NCI-H82 treated with DMSO at 0.1 percent for 48 hours (cell line): ENCODE measurements at regions not wholly inside any gene's neighbourhood (a gene's known extent, or its start where the extent isn't known, plus 50 kb on each side); places are given as distances from the start of the nearest gene placed in this dataset.

Experiments used
- DNase-seq: peaks from one replicate; lab custom pipeline; 2025; ENCODE audit not compliant: unreplicated experiment; lab: John Stamatoyannopoulos, UW

DNA sequence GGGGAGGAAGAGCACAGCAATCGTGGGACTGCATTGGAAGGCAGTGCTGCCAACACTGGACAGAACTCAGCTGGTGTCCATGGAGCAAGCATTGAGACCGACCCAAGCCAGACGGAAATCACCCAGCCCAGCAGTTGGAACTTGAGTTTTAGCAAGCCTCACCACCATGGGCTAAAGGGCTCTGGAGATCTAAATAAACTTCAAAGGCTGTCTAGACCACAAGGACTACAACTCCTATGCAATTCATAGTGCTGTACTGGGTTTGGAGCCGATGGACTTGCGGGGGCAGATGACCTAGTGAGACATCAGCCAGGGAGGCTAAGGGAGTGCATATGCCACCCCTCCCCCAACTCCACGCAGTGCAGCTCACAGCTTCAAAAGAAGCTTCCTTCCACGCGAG, 243.6 kb upstream of the SLC39A10 start:
- no peak for DNase-seq

DNA sequence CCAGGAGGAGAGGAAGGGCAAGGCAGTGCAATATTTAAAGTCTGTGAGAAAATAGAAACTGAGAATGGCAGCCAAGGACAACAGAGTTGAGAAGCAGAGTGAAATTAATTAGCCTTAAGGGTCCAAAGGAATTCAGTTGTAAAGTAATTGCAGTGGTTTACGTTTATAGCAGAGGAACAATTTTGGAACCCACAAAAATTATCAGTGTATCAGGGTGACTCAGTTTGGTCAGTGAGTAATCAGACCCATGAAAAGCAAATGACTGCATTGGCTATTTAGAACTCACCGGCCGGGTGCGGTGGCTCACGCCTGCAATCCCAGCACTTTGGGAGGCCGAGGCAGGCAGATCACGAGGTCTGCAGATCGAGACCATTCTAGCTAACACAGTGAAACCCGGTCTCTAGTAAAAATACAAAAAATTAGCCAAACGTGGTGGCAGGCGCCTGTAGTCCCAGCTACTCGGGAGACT, 245.8 kb upstream of the SLC39A10 start:
- DNase-seq = no peak

DNA sequence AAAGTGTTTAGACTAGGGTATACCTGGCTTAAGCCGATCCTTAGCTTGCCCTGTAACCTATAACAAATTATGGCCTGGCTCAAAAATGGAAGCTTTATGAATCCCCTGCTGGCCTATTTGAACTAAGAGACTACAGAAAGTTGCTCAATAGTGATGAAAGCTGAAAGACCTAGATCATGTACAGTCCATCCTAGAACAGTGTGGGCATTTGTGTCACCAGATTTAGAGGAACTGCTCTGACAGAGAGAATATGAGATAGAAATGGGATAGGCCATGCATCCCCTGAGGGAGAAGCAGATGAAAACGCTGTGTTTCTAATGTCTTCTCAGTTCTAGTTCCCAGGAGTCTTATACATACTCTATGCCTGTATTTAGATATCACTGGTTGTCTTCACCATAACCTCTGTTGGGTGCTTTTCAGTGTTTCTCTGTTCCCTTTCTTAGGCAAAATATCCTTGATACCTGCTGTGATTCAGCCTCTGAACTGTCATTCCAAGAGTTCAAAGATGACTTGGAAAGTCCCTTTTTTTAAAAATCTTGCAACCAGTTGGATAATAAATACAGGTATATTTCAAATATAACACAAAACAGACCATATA, 246.9 kb upstream of the SLC39A10 start:
- DNase-seq = no peak

DNA sequence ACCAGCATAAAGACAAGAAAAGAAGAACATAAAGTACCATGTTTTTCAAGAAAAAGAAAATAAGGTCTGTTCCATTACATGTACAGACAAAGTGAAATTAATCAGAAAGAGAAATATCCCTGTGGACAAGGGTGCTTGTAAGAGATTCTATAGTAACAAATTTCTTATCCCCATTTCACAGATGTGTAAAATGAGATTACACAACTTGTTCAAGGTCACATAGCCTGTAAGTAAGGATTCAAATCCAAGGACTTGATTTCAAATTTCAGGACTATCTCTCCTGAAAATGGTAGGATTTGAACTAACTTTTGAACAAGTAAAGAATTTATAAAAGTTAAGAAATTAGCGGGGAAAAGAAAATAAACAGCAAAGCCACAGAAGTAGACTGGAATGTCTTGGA, 248.2 kb upstream of the SLC39A10 start:
- DNase-seq = no peak

DNA sequence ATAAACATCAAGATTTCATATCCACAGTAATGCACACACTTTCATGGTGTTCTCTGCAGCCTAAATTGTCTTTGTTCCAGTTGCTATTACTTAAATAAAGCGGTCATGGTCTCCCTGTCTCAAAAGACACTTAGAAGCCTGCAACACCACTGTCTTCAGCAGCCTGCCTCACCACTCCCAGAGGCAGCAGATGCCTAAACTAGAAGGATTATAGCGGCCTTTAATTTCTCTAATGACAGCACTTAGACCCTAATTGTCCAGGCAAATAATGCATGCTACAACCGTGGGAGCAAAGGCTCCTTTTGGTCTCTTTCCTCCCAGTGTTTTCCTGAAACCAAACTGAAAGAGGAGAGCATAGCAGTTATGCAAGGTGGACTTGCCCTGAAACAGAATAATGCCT, 248.8 kb upstream of the SLC39A10 start:
- peak; percentile 69 for DNase-seq

DNA sequence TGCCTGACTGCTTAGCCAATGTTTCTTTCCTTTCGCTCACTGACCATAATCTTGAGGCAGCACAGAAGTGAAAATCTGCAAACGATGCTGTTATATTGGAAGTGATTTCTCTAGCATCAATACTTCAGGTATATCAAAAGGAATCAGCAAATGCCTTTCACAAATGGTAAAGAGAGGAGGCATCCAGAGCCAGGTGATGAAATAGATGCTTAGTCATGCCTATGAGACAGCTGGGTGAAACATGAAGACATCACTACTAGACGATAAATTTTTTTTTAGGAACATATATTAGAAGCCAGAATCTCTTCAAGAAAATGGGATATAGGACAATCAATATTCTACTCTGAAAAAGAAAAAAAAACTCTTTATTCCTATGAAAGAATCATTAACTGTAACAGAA, 249.2 kb upstream of the SLC39A10 start:
- no peak for DNase-seq

DNA sequence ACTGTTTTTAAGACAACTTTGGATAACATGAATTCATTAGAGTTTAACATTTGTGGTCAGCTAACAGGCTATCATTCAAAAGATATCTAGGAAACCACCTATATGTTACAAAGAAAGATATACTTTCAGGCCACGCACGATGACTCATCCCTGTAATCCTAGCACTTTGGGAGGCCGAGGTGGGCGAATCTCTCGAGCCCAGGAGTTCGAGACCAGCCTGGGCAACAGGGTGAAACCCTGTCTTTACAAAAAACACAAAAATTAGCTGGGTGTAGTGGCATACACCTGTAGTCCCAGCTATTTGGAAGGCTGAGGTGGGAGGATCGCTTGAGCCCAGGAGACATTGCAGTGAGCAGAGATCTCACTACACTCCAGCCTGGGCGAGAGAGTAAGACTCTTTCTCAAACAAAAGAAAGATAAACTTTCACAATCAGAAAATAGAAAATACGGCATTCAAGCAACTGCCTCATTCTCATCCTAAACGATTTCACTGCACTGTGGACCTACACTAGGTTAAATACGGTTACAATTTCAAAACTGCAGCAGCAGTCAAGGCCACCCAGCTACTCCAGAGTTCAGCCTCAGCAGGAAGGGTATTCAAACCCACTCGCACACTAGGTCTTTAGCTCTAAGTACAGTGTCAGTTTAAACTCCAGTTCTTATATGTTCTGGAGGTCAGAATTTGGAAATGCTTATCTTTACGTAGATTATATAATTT, 250.0 kb upstream of the SLC39A10 start:
- no peak for DNase-seq

DNA sequence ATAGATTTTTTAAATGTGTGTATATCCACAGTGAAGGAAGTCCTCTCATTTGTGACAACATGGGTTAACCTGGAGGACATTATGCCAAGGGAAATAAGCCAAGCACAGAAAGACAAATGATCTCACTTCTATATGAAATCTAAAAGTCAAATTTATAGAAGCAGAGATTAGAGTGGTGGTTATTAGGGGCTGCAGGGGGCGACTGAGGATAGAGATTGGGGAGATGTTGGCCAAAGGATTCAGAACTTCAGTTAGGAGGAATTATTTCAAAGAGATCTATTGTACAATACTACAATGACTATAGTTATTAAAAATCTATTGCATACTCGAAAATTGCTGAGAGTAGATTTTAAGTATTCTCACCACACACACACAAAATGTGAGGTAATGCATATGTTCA, 252.4 kb upstream of the SLC39A10 start:
- no peak for DNase-seq

DNA sequence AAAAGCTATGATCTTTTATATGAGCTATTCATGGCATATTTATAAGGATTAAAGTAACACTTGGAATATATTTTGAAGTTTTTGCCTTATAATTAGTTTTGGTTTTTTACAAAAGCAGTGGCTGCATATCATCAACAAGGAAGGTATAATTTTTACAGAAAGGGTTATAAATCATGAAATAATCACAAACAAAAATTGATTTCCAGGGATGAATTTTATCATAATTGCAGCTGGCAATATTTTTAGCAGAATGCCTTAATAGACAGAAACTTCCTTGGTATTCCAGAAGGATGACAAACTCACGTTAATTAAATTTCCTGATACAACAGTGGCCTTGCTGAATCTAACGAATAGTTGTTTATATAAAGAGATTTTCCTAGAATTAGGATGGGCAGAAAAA, 260.5 kb upstream of the SLC39A10 start:
- no peak for DNase-seq

DNA sequence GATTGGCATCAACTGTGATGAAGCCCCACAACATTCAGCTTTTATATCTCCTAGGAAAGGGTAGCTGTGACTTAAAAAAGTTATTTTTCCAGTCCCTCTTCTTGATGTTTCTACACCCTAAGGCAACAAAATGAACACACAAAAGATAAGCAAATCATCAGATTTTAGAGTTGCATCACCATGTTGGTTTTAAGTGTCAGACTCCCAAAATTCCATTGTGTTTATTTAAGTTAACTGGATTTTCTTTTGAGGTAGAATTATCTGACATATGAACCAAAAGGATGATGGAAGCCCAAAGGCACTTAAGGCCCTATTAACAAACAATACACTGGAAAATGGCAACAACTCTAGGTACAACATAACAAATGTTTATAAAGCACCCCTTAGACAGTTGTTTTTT, 261.7 kb upstream of the SLC39A10 start:
- no peak for DNase-seq

DNA sequence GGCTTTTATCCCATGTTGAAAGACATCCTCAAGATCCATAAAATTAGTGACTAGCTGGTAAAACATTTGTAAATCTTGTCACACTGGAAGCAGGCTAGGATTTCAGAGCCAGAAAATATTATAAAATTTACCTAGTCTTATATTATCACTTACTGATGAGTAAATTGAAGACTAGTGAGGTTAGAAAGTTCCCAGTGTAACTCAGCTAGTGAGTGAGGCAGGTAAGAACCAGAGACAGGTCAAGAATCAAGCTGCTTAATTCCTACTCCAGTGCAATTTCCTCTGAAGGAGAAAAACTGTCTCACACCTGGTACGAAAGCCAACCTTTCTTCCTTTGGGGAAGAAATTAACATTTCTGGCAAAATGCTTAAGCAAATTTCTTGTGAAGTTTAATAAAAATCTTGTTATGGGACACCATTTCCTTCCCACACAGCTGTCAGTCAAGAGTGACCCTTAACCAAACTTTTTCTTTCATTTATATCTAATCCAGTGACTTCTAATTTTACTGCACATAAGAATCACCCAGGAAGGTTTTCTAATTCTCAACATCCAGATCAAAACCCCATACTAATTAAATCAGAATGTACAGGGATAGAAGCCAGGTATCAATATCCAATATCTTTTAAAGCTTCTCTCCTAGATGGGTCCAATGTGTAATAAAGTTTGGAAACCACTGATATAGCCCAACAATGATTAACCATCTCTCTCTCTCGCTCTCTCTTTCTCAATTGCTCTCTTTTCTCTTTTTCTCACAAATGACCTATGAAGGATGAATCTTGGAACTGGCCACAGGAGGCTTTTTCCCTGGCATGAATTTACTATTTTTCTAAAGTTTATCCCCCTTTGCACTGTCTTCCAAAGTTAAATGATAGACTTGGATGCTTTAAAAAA, 264.3 kb upstream of the SLC39A10 start:
- no peak for DNase-seq

DNA sequence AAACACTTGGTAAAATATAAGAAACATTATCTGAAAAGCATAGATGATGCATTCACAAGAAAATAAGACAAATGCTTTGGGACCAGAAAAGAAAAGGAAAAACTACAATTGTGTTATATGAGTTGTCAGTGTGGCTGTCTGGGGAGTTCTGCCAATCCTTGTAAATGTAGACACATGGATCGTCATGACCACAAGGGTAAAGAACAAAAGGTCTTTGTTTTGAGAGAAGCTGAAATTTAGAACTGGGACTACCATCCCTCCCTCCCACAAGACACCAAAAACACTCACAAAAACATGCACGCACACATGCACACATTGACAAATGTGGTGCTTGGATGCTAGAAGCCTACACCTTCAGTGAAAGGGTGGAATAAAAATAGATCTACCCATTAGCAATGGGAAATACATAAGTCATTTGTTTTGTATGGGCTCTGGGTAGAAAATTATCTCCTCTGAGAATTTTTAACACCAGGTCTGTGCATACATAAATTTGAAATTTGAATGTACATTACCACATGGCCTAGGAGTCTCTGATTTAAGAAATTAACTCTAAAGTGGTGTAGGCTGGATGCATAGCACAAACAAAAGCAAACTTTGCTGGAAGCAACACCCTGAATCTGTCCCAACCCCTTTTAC, 266.2 kb upstream of the SLC39A10 start:
- DNase-seq = no peak

DNA sequence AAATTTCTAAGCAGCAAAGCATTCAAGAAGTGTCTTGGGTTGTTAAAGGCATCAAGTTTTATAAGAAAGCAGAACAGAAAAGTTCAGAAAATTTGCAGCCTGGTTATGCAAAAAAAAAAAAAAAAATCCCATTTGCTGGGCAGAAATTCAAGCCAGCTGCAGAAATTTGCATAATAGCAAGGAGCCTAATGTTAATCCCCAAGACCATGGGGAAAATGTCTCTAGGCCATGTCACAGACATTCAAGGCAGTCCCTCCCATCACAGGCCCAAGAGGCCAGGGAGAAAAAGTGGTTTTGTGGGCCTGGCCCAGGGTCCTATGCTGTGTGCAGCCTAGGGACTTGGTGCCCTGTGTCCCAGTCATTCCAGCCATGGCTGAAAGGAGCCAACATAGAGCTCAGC, 269.0 kb upstream of the SLC39A10 start:
- no peak for DNase-seq

DNA sequence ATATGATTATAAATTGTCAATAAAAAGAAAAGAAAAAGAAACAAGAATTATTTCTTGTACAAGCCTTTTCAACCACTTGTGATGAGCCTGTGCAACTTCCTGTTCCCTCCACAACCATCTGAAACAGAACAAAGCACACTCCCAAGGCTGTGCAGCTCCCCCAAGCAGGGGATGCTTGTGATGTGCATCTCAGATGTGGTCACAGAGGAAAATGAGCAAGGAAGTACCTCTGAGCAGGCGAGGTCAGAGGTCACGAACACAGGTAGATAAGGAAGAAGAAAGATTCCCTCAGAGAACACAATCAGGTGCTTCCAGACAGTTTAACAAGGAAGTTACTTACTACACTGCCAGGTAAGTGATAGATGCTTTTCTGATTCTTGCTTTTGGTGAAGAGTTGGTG, 274.8 kb upstream of the SLC39A10 start:
- no peak for DNase-seq

DNA sequence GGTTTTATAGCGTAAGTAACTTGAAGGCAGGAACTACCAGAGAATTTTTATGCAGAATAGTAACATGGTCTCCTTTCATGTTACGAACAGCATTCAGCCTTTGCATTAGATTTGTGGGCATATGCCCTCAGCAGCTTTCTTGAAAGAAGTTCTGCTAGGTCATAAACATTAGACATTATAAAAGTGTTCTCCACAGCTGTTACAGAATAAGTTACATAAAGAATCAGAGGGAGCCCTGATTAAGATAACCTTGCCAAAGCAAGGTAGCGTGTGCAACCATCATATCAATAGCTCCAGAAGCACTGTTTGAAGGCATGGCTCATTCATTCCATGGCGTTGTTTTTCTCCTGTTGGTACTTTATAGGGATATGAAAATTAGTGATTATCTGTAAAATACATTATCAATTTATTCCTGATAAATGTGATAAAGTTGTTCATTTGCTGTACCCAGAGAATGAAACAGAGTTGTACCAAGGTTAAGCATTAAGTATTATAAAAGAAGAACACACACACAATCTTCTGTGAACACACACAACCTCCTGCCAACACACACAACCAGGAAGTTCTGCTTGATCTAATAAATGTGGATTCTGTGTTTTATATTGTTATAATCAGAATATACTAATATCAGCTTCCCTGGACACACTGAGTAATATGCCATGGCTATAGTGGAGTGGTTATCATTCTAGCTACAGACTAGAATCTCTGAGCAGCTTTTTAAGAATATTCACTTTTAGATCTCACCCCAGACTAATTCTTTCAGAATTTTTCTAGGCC, 286.7 kb upstream of the SLC39A10 start:
- DNase-seq = no peak

DNA sequence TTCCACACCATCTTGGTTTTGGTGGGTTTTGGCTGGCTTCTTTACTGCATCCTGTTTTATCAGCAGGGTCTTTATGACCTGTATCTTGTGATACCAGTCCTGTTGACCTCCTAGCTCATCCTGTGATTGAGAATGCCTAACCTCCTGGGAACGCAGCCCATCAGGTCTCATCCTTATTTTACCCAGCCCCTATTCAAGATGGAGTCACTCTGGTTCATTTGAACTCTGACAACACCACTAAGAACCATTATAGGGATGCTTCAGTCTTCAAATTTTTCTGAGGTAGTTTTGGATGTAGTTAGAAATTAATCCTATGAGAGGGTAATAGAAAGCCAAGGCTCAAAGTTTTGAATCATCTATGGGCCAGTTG, 287.8 kb upstream of the SLC39A10 start:
- DNase-seq = no peak

DNA sequence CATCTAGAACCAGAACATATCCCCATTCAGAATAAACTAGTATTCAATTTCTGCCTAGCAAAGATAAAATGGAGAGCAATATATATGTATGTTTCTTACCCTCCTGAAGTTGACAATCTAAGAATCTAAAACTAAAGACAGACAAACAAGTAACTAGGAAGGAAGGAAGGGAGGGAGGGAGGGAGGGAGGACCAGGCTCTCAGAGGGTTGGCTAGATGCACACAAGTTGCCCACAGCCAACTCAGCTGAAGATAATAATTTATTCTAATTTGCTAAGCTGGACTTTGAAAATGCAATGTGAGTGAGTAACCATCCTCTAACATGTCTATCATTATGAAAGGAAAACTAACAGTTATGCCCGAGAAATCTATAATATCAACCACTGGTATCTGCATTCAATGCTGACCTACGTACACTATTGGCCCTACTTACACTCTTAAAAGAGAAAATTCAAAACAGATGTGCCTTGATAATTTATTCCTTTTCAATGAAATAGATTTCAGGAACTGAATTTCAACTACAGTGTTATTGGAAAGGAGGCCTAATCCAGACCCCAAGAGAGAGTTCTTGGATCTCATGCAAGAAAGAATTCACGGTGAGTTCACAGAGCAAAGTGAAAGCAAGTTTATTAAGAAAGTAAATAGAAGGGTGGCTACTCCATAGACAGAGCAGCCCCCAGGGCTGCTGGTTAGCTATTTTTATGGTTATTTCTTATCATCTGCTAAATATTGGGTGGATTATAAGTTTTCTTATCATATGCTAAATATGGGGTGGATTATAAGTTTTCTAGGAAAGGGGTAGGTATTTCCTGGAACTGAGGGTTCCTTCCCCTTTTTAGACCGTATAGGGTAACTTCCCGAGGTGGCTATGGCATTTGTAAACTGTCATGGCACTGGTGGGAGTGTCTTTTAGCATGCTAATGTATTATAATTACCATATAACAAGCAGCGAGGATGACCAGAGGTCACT, 288.5 kb upstream of the SLC39A10 start:
- no peak for DNase-seq

DNA sequence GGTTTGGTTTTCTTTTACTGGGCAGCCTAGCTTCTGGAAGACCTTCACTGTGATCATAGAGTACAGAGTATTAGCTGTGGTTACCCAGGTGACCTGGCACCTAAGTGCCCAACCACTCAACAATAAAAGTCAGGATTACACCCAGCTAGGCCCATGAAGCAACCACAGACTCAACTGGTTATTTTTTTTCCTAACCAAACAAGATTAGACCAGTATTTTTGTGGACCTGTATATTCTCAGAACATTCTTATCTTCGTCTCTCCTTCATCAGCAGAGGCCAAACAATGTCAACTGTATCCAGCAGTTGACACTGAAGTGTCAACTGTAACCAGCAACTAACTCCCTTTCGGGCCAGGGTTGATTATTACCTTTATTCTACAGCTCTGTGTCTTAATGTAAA, 289.2 kb upstream of the SLC39A10 start:
- DNase-seq = no peak
